ENCODE measurements at regions not wholly inside any gene's neighbourhood (a gene's known extent, or its start where the extent isn't known, plus 50 kb on each side); places are given as distances from the start of the nearest gene placed in this dataset.

DNA sequence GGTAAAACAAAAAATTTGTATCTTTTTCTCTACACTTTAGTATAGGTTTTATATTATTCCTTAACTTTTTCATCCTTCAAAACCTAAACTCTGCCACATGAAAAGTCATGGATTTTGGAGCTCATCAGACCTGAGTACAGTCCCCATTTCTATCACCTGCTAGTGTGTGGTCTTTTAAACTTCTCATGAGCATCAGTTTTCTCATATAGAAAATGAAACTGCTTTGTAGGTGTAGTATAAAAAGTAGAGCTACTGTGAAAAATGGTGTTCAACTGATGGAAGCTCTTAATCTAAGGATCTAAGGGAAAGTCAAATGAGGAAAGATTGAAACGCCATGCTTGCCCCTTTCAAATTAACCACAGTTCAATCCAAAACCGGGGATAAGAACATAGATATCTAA lies 686.5 kb downstream of the MECOM start:
- H3K79me2 ChIP-seq (ENCODE audit: insufficient read depth, low read length) = no peaks in the 10 kb centered on the region
- TF ChIP-seq, protein P1, sequence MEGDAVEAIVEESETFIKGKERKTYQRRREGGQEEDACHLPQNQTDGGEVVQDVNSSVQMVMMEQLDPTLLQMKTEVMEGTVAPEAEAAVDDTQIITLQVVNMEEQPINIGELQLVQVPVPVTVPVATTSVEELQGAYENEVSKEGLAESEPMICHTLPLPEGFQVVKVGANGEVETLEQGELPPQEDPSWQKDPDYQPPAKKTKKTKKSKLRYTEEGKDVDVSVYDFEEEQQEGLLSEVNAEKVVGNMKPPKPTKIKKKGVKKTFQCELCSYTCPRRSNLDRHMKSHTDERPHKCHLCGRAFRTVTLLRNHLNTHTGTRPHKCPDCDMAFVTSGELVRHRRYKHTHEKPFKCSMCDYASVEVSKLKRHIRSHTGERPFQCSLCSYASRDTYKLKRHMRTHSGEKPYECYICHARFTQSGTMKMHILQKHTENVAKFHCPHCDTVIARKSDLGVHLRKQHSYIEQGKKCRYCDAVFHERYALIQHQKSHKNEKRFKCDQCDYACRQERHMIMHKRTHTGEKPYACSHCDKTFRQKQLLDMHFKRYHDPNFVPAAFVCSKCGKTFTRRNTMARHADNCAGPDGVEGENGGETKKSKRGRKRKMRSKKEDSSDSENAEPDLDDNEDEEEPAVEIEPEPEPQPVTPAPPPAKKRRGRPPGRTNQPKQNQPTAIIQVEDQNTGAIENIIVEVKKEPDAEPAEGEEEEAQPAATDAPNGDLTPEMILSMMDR (IDR thresholded peaks at IDR 0.05; ENCODE audit: low read length) = no peak
- TF ChIP-seq EZH2 (IDR thresholded peaks at IDR 0.05; ENCODE audit: borderline replicate concordance, low read length) = no peak

DNA sequence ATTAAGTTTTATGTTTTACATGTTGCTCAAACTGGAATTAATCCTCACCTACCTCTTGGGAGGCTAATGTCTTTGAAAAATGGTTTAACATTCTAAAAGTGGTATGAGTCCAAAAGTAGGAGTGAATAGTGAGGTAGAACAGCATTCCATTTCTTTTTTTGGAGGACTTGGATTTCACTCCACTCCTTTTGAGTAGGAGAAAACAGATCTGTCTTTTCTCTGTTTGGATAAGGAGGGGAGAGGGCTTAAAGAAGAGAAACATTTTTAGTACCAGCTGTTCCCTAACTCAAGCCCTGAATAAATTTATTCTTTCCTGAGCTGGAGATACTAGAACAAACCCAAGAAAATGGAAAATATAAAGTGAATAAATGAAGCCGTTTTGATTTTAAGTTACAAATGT lies 687.9 kb downstream of the MECOM start:
- no peaks in the 10 kb centered on the region for H3F3A ChIP-seq (ENCODE audit: insufficient read depth, low read length)
- H3K9ac ChIP-seq (ENCODE audit: low read length) = no peak overlapping the region
- no peak overlapping the region for H2AFZ ChIP-seq (ENCODE audit: low read length)
- H3K27ac ChIP-seq (ENCODE audit: low read depth, low read length, poor library complexity, severe bottlenecking) = no peak overlapping the region
- no peaks in the 10 kb centered on the region for H3K36me3 ChIP-seq (ENCODE audit: insufficient read depth, low read length)
- 0 out of 2 replicates have a peak, but pooled peaks cover 2% of the 10 kb centered on the region for H4K20me1 ChIP-seq (ENCODE audit: insufficient read depth, low read length)
- H3K9me3 ChIP-seq (ENCODE audit: low read length) = no peaks in the 10 kb centered on the region
- no peak overlapping the region for H3K4me3 ChIP-seq (ENCODE audit: low read depth, low read length, poor library complexity, severe bottlenecking)
- H3K4me1 ChIP-seq (ENCODE audit: insufficient read depth, low read length, severe bottlenecking) = no peaks in the 10 kb centered on the region
- no peaks in the 10 kb centered on the region for H3K79me2 ChIP-seq (ENCODE audit: insufficient read depth, low read length)
- no peaks in the 10 kb centered on the region for H3K27me3 ChIP-seq (ENCODE audit: insufficient read depth, low read length)
- H3K9me2 ChIP-seq (ENCODE audit: low read depth, low read length) = no peaks in the 10 kb centered on the region
- no peak for TF ChIP-seq EZH2 (IDR thresholded peaks at IDR 0.05; ENCODE audit: borderline replicate concordance, low read length)
- TF ChIP-seq, protein P1 (IDR thresholded peaks at IDR 0.05; ENCODE audit: low read length) = no peak
- H3K4me2 ChIP-seq (ENCODE audit: low read length) = no peak overlapping the region

More for the DNA sequence above, 686.5 kb downstream of the MECOM start:
- H3K27me3 ChIP-seq (ENCODE audit: insufficient read depth, low read length) = no peaks in the 10 kb centered on the region
- no peak overlapping the region for H3K27ac ChIP-seq (ENCODE audit: low read depth, low read length, poor library complexity, severe bottlenecking)
- H3K36me3 ChIP-seq (ENCODE audit: insufficient read depth, low read length) = no peaks in the 10 kb centered on the region
- H3K9ac ChIP-seq (ENCODE audit: low read length) = no peak overlapping the region
- H3K9me3 ChIP-seq (ENCODE audit: low read length) = no peaks in the 10 kb centered on the region
- no peaks in the 10 kb centered on the region for H3K4me1 ChIP-seq (ENCODE audit: insufficient read depth, low read length, severe bottlenecking)
- no peak overlapping the region for H2AFZ ChIP-seq (ENCODE audit: low read length)
- H3K4me3 ChIP-seq (ENCODE audit: low read depth, low read length, poor library complexity, severe bottlenecking) = no peak overlapping the region
- no peak overlapping the region for H3K4me2 ChIP-seq (ENCODE audit: low read length)
- no peaks in the 10 kb centered on the region for H3F3A ChIP-seq (ENCODE audit: insufficient read depth, low read length)
- H4K20me1 ChIP-seq (ENCODE audit: insufficient read depth, low read length) = 0 out of 2 replicates have a peak, but pooled peaks cover 2% of the 10 kb centered on the region
- no peaks in the 10 kb centered on the region for H3K9me2 ChIP-seq (ENCODE audit: low read depth, low read length)

DNA sequence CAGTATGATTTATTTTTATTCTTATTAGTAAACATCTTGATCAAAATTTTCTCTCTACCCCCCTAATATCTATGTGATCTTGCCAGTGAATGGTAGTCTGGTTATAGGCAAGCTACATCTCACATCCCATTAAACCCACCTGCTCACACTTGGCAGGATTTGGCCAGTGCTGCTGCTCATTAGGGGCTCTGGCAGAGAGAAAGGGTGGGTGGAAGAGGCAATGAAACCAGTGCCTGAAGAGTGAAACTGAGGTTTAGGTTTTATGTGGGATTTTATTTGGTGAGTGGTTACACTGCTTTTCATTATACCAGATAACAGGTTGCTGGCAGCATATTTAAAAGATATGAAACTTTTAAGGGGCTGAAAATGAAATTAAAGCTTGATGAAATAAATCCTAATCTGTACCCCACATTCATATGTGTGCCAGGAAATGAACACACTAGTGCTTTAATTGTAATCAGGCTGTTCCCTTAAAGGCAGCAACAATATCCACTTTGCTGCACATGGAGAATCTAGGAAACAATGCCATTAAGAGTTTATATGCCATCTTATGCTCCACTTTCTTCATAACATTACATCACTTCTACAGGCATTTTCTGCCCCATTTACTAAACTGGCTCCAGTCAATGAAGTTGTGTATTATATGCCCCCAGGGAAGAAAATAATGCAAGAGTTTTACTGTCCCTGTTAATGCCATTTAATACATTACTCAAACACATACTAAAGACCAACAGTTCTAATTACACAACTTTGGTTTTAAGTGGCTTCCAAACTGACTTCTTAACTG lies 688.7 kb downstream of the MECOM start:
- Histone ChIP-seq H3K9ac (ENCODE audit: low read length) (no peak overlapping the region), H3K27ac (ENCODE audit: low read depth, low read length, poor library complexity, severe bottlenecking) (no peak overlapping the region), H3K27me3 (ENCODE audit: insufficient read depth, low read length) (no peaks in the 10 kb centered on the region), H4K20me1 (ENCODE audit: insufficient read depth, low read length) (0 out of 2 replicates have a peak, but pooled peaks cover 2% of the 10 kb centered on the region), H3K79me2 (ENCODE audit: insufficient read depth, low read length) (no peaks in the 10 kb centered on the region), H3K4me2 (ENCODE audit: low read length) (no peak overlapping the region), H3K4me1 (ENCODE audit: insufficient read depth, low read length, severe bottlenecking) (no peaks in the 10 kb centered on the region), H2AFZ (ENCODE audit: low read length) (no peak overlapping the region), H3K4me3 (ENCODE audit: low read depth, low read length, poor library complexity, severe bottlenecking) (no peak overlapping the region), H3F3A (ENCODE audit: insufficient read depth, low read length) (no peaks in the 10 kb centered on the region), H3K9me2 (ENCODE audit: low read depth, low read length) (no peaks in the 10 kb centered on the region), H3K36me3 (ENCODE audit: insufficient read depth, low read length) (no peaks in the 10 kb centered on the region), H3K9me3 (ENCODE audit: low read length) (no peaks in the 10 kb centered on the region)
- TF ChIP-seq EZH2 (IDR thresholded peaks at IDR 0.05; ENCODE audit: borderline replicate concordance, low read length) = no peak
- TF ChIP-seq, protein P1 (IDR thresholded peaks at IDR 0.05; ENCODE audit: low read length) = no peak
